Ureter (tissue), 1 donor: ENCODE measurements at regions not wholly inside any gene's neighbourhood (a gene's known extent, or its start where the extent isn't known, plus 50 kb on each side); places are given as distances from the start of the nearest gene placed in this dataset.

Experiments
- DNase-seq: peaks from one replicate; pipeline ENCODE4 v3.0.0-alpha.2; 2020; ENCODE audit warnings: low spot score
- donor health status: DM: yes; HTN: yes; CAD: no.

GRCh38 chr1:217003355-217003754, 280.1 kb upstream of the ESRRG start:
- no peak for DNase-seq

GRCh38 chr1:216997831-216998230, 274.6 kb upstream of the ESRRG start:
- DNase-seq: no peak

GRCh38 chr1:216997069-216997468, 273.8 kb upstream of the ESRRG start:
- no peak for DNase-seq

GRCh38 chr1:216984536-216984935, 261.3 kb upstream of the ESRRG start:
- DNase-seq: no peak

- no peak for DNase-seq
These were observed 260.6 kb upstream of the ESRRG start for GRCh38 chr1:216983823-216984222.

- no peak for DNase-seq
These were observed 238.3 kb upstream of the ESRRG start for GRCh38 chr1:216961516-216961915.

- DNase-seq: no peak
These were observed 237.5 kb upstream of the ESRRG start for GRCh38 chr1:216960716-216961115.

- no peak for DNase-seq
These were observed 235.3 kb upstream of the ESRRG start for GRCh38 chr1:216958569-216958968.

GRCh38 chr1:216953495-216953894, 230.3 kb upstream of the ESRRG start:
- DNase-seq: no peak

- DNase-seq: no peak
These were observed 229.6 kb upstream of the ESRRG start for GRCh38 chr1:216952864-216953263.

- DNase-seq: no peak
These were observed 222.4 kb upstream of the ESRRG start for GRCh38 chr1:216945538-216946080.

- DNase-seq: no peak
These were observed 221.8 kb upstream of the ESRRG start for GRCh38 chr1:216944864-216945510.

- no peak for DNase-seq
These were observed 214.3 kb upstream of the ESRRG start for GRCh38 chr1:216937491-216937890.

- DNase-seq: no peak
These were observed 213.6 kb upstream of the ESRRG start for GRCh38 chr1:216936779-216937178.

GRCh38 chr1:216935901-216936300, 212.7 kb upstream of the ESRRG start:
- DNase-seq: no peak

- no peak for DNase-seq
These were observed 209.2 kb upstream of the ESRRG start for GRCh38 chr1:216932424-216932823.

- no peak for DNase-seq
These were observed 206.8 kb upstream of the ESRRG start for GRCh38 chr1:216929870-216930582.

GRCh38 chr1:216927633-216928032, 204.4 kb upstream of the ESRRG start:
- no peak for DNase-seq

- no peak for DNase-seq
These were observed 203.7 kb upstream of the ESRRG start for GRCh38 chr1:216926720-216927510.

- DNase-seq: no peak
These were observed 202.9 kb upstream of the ESRRG start for GRCh38 chr1:216925962-216926625.

- no peak for DNase-seq
These were observed 201.5 kb upstream of the ESRRG start for GRCh38 chr1:216924732-216925131.

GRCh38 chr1:216923601-216924000, 200.4 kb upstream of the ESRRG start:
- DNase-seq: no peak
